ENCODE measurements at regions not wholly inside any gene's neighbourhood (a gene's known extent, or its start where the extent isn't known, plus 50 kb on each side); places are given as distances from the start of the nearest gene placed in this dataset.
"Not testable (repeated sequence)": the region's sequence is repeated elsewhere in the genome, so short reads cannot be mapped to it uniquely, and the experiment has no call there.

- DNase-seq = no peak
Measured at GRCh38 chr5:124873188-124873587, 126.7 kb upstream of the ZNF608 start.

GRCh38 chr5:124873713-124874112, 127.3 kb upstream of the ZNF608 start:
- no peak for DNase-seq

- DNase-seq = no peak
Measured at GRCh38 chr5:124876566-124876965, 130.1 kb upstream of the ZNF608 start.

GRCh38 chr5:124876983-124877382, 130.5 kb upstream of the ZNF608 start:
- no peak for DNase-seq

GRCh38 chr5:124877501-124878146, 131.2 kb upstream of the ZNF608 start:
- DNase-seq = no peak

- DNase-seq = no peak
Measured at GRCh38 chr5:124878583-124879342, 132.3 kb upstream of the ZNF608 start.

GRCh38 chr5:124880903-124881697, 134.7 kb upstream of the ZNF608 start:
- no peak for DNase-seq

GRCh38 chr5:124883681-124884080, 137.2 kb upstream of the ZNF608 start:
- no peak for DNase-seq

GRCh38 chr5:124884114-124884513, 137.7 kb upstream of the ZNF608 start:
- no peak for DNase-seq

GRCh38 chr5:124885490-124885889, 139.1 kb upstream of the ZNF608 start:
- DNase-seq = no peak

GRCh38 chr5:124887223-124887622, 140.8 kb upstream of the ZNF608 start:
- no peak for DNase-seq

- DNase-seq = peak; percentile 1
Measured at GRCh38 chr5:124888050-124888506, 141.6 kb upstream of the ZNF608 start.

GRCh38 chr5:124888622-124889485, 142.4 kb upstream of the ZNF608 start:
- DNase-seq = no peak

GRCh38 chr5:124889486-124889825, 143.0 kb upstream of the ZNF608 start:
- DNase-seq = no peak

GRCh38 chr5:124889850-124890249, 143.4 kb upstream of the ZNF608 start:
- DNase-seq = no peak

- not testable (repeated sequence) for DNase-seq
Measured at GRCh38 chr5:124890442-124890841, 144.0 kb upstream of the ZNF608 start.

- DNase-seq = no peak
Measured at GRCh38 chr5:124891179-124891578, 144.7 kb upstream of the ZNF608 start.

- no peak for DNase-seq
Measured at GRCh38 chr5:124892185-124892848, 145.9 kb upstream of the ZNF608 start.

GRCh38 chr5:124894541-124894940, 148.1 kb upstream of the ZNF608 start:
- DNase-seq = no peak

GRCh38 chr5:124895236-124895635, 148.8 kb upstream of the ZNF608 start:
- no peak for DNase-seq

- no peak for DNase-seq
Measured at GRCh38 chr5:124901081-124901480, 154.6 kb upstream of the ZNF608 start.
